Esophagus squamous epithelium (tissue), 5 donors: ENCODE measurements at regions not wholly inside any gene's neighbourhood (a gene's known extent, or its start where the extent isn't known, plus 50 kb on each side); places are given as distances from the start of the nearest gene placed in this dataset.

ENCODE experiments used
- DNase-seq: peaks from one replicate; lab custom pipeline; 2025; lab: John Stamatoyannopoulos, UW
- H3K27ac ChIP-seq, 4 donors: fragments of 200-600 bp; sonication (generic); one replicate each; pipeline ENCODE4 v1.5.1; 2016 to 2019; ENCODE audit warnings: mild to moderate bottlenecking in 1 of 4
- H3K27me3 ChIP-seq, 4 donors: fragments of 200-600 bp; sonication (generic); 1 replicate in 3 of 4; 2 replicates in 1 of 4; pipeline versions ENCODE4 v1.5.1 to v1.6.0; 2017 to 2021; ENCODE audit warnings: antibody characterized with exemption in 1 of 4
- H3K36me3 ChIP-seq, 3 donors: fragments of 200-600 bp; sonication (generic); one replicate each; pipeline ENCODE4 v1.5.1; 2016 to 2019
- H3K4me1 ChIP-seq, 3 donors: fragments of 200-600 bp; sonication (generic); one replicate each; pipeline ENCODE4 v1.5.1; 2017 to 2019
- H3K4me3 ChIP-seq, 4 donors: fragments of 200-600 bp; sonication (generic); 1 replicate in 3 of 4; 2 replicates in 1 of 4; pipeline ENCODE4 v1.5.1; 2016 to 2019; ENCODE audit warnings: mild to moderate bottlenecking in 2 of 4, moderate library complexity in 1 of 4
- H3K9me3 ChIP-seq, 3 donors: fragments of 200-600 bp; sonication (generic); one replicate each; pipeline ENCODE4 v1.5.1; 2016 to 2019
- CTCF ChIP-seq, 6 experiments: fragments of 450-650 bp in 4 of 6; fragments of 200-600 bp in 2 of 6; sonication (generic) in 2 of 6; IDR thresholded peaks; one replicate each; pipeline ENCODE4 v1.5.1; 2016 to 2019; ENCODE audit warnings: antibody characterized with exemption in 6 of 6, mild to moderate bottlenecking in 4 of 6, moderate library complexity in 4 of 6
- POLR2A ChIP-seq, 4 donors: fragments of 450-650 bp; IDR thresholded peaks; one replicate each; pipeline ENCODE4 v1.6.1; 2017; ENCODE audit warnings: antibody characterized with exemption in 4 of 4, mild to moderate bottlenecking in 4 of 4, moderate library complexity in 3 of 4
- WGBS, 2 donors: methylation state at CpG; one replicate each; pipeline ENCODE4 v1.1.5; 2018; 5-methylcytosine and 5-hydroxymethylcytosine counted together
- intact Hi-C: fragments of 100-400 bp; cut with DNase I; formaldehyde crosslinking; loops from one replicate; pipeline ENCODE4 v1.15.0; 2022
- donor health status: DM: yes; HTN: yes; CAD: no.

DNA sequence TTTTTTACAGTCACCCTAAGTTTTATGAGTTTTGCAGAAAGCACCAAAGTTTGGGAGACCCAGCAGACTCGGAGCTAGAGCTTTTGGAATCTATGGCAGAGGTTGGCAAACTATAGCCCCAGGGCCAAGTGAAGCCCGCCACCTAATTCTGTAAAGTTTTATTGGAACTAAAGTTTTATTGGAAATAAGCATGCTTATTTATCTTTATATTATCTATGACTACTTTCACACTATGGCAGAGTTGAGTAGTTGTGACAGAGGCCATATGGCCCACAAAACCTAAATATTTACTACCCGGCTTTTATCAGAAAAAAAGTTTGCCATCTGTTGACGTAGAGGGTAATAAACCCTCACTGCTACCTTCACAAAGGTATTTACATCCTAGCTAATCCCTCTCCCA, 267.6 kb downstream of the GPAM start:
- no peaks in the 10 kb centered on the region for H3K36me3 ChIP-seq
- 51 to 63% methylated on average over 4 of the region's 4 CpGs for WGBS, 2 donors
- DNase-seq = no peak
- TF ChIP-seq CTCF (IDR thresholded peaks at IDR 0.05) (no peak), POLR2A (IDR thresholded peaks at IDR 0.05) (no peak)
- H3K4me3 ChIP-seq = no peak overlapping the region
- intact Hi-C loops = no loop called here
- H3K27ac ChIP-seq = no peak overlapping the region
- H3K27me3 ChIP-seq = no peaks in the 10 kb centered on the region
- H3K4me1 ChIP-seq = no peaks in the 10 kb centered on the region
- H3K9me3 ChIP-seq = no peaks in the 10 kb centered on the region

DNA sequence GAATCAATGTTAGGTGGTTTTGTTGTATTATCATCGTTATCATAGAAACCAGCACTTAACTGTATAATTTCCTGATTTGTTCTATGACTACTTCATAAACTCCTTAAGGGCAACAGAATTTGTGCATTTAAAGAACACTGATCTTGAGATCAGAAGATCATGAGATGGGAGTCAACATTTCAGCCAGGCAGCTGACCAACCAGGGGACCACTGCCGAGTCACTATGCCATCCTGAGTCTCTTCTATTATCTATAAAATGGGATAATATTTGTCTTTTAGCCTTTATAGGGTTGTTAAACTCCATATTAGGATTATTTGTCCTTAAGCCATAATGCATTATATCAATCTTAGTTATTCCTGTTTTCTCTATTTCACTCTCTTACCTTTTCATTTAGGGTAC, 261.7 kb downstream of the GPAM start:
- Histone ChIP-seq H3K4me3 (no peak overlapping the region), H3K36me3 (no peaks in the 10 kb centered on the region), H3K9me3 (no peaks in the 10 kb centered on the region), H3K4me1 (no peaks in the 10 kb centered on the region), H3K27me3 (no peaks in the 10 kb centered on the region), H3K27ac (no peak overlapping the region)
- 83 to 91% methylated on average over 2 of the region's 2 CpGs for WGBS, 2 donors
- no peak for DNase-seq
- intact Hi-C loops = no loop called here
- TF ChIP-seq POLR2A (IDR thresholded peaks at IDR 0.05) (no peak), CTCF (IDR thresholded peaks at IDR 0.05) (no peak)

DNA sequence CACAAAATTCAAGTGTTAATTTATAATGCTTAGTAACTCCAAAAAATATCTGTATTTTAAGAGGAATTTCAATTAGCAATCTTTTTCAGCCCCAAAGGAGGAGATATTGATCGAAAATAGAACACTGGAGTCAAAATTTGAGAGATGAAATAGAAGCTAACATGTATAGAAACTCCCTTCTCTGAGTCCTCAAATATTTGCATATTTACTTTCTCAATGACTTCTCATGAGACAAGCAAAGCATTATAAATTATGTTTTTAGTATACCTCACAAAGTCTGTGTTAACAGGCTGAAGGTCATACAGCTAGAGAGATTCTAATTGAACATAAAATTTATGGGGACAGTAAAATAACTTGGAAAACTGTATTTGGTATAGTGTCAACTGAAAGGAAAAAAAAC, 260.5 kb downstream of the GPAM start:
- Histone ChIP-seq H3K4me1 (no peaks in the 10 kb centered on the region), H3K9me3 (no peaks in the 10 kb centered on the region), H3K36me3 (no peaks in the 10 kb centered on the region), H3K27ac (no peak overlapping the region), H3K27me3 (no peaks in the 10 kb centered on the region), H3K4me3 (no peak overlapping the region)
- TF ChIP-seq CTCF (IDR thresholded peaks at IDR 0.05) = no peak
- WGBS, 2 donors = 47 to 57% methylated on average over 1 of the region's 1 CpG
- intact Hi-C loops = no loop called here
- DNase-seq = no peak

DNA sequence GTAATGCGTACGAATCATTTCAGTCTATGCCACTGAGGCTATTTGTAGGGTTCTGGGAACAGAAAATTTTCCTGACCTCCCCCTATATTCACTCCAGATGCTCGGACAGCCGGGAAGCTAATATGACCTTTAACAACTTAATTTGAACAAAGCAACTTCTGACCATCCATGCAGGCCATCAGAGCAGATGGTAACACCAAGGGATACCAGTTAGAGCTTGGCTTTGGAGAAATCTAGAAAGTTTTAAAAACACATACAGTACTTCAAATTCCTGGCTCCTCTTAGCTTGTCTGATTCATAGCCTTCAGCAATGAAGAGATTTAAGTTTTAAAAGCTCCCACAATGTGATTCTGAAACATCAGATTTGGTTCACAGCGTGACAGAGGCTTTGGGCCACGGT, 257.3 kb downstream of the GPAM start:
- 74 to 79% methylated on average over 6 of the region's 6 CpGs for WGBS, 2 donors
- no peaks in the 10 kb centered on the region for H3K36me3 ChIP-seq
- DNase-seq = no peak
- no peaks in the 10 kb centered on the region for H3K27me3 ChIP-seq
- H3K4me1 ChIP-seq = no peaks in the 10 kb centered on the region
- intact Hi-C loops = no loop called here
- H3K27ac ChIP-seq = no peak overlapping the region
- H3K9me3 ChIP-seq = no peaks in the 10 kb centered on the region
- no peak overlapping the region for H3K4me3 ChIP-seq
- no peak for TF ChIP-seq POLR2A (IDR thresholded peaks at IDR 0.05)
- TF ChIP-seq CTCF (IDR thresholded peaks at IDR 0.05) = no peak

DNA sequence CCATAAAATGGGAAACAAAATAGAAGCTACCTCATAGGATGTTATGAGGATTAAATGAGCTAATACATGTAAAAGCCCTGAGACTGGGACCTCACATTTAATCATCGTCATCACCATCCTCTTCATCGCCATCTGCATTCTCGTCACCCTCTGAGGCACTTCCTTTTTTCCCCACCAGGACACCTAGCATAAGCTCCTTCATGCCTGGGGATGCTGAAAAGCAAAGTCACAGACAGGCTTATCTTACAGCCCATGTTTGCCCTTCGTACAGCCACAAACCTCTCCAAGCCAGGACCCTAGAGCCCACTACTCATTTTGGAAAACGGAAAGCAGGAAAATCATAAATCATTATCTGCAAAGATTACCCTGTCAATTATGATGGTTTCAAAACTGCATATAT, 249.6 kb downstream of the GPAM start:
- TF ChIP-seq POLR2A (IDR thresholded peaks at IDR 0.05) (no peak), CTCF (IDR thresholded peaks at IDR 0.05) (peak in 1 of 6 experiments; percentile 7)
- Histone ChIP-seq H3K36me3 (no peaks in the 10 kb centered on the region), H3K27me3 (no peaks in the 10 kb centered on the region), H3K4me3 (no peak overlapping the region), H3K27ac (no peak overlapping the region), H3K9me3 (no peaks in the 10 kb centered on the region), H3K4me1 (no peaks in the 10 kb centered on the region)
- 55 to 75% methylated on average over 5 of the region's 5 CpGs for WGBS, 2 donors
- intact Hi-C loops = no loop called here
- no peak for DNase-seq
